ENCODE measurements at regions not wholly inside any gene's neighbourhood (a gene's known extent, or its start where the extent isn't known, plus 50 kb on each side); places are given as distances from the start of the nearest gene placed in this dataset.

GRCh38 chrX:40897718-40898270 is 162.5 kb upstream of the MED14 start:
- no peak for TF ChIP-seq CTCF (IDR thresholded peaks at IDR 0.05)
- no peak for TF ChIP-seq EZH2 (IDR thresholded peaks at IDR 0.05; ENCODE audit: borderline replicate concordance, insufficient read depth, low read depth, low read length, poor library complexity, severe bottlenecking)

Measured in B cell (primary cell).